ENCODE measurements at regions not wholly inside any gene's neighbourhood (a gene's known extent, or its start where the extent isn't known, plus 50 kb on each side); places are given as distances from the start of the nearest gene placed in this dataset.
"Not testable (repeated sequence)": the region's sequence is repeated elsewhere in the genome, so short reads cannot be mapped to it uniquely, and the experiment has no call there.

GRCh38 chr6:80976336-80976735, 776.1 kb downstream of the TENT5A start:
- DNase-seq, result no peak

GRCh38 chr6:80974579-80974978, 777.9 kb downstream of the TENT5A start:
- DNase-seq, result no peak

- DNase-seq, result no peak
These were observed 783.0 kb downstream of the TENT5A start for GRCh38 chr6:80969439-80969838.

- peak; percentile 84 for DNase-seq
These were observed 784.9 kb downstream of the TENT5A start for GRCh38 chr6:80967609-80968008.

GRCh38 chr6:80962382-80962781, 790.1 kb downstream of the TENT5A start:
- peak; percentile 5 for DNase-seq

GRCh38 chr6:80961166-80961565, 791.3 kb downstream of the TENT5A start:
- no peak for DNase-seq

- no peak for DNase-seq
These were observed 793.4 kb downstream of the TENT5A start for GRCh38 chr6:80959034-80959433.

GRCh38 chr6:80956898-80957297, 795.6 kb downstream of the TENT5A start:
- no peak for DNase-seq

- DNase-seq, result not testable (repeated sequence)
These were observed 800.0 kb downstream of the TENT5A start for GRCh38 chr6:80952479-80952878.

GRCh38 chr6:80946402-80946801, 806.1 kb downstream of the TENT5A start:
- DNase-seq, result no peak

GRCh38 chr6:80942911-80943310, 809.6 kb downstream of the TENT5A start:
- DNase-seq, result no peak

- no peak for DNase-seq
These were observed 811.5 kb downstream of the TENT5A start for GRCh38 chr6:80940976-80941375.

GRCh38 chr6:80940571-80940970, 811.9 kb downstream of the TENT5A start:
- no peak for DNase-seq

GRCh38 chr6:80939898-80940297, 812.6 kb downstream of the TENT5A start:
- DNase-seq, result no peak

- DNase-seq, result no peak
These were observed 813.0 kb downstream of the TENT5A start for GRCh38 chr6:80939480-80939879.

GRCh38 chr6:80938131-80938530, 814.4 kb downstream of the TENT5A start:
- DNase-seq, result no peak

- no peak for DNase-seq
These were observed 820.1 kb downstream of the TENT5A start for GRCh38 chr6:80932359-80932758.

- no peak for DNase-seq
These were observed 822.1 kb downstream of the TENT5A start for GRCh38 chr6:80930376-80930775.

- no peak for DNase-seq
These were observed 817.3 kb downstream of the BCKDHB start for GRCh38 chr6:80923816-80924215.

- DNase-seq, result peak; percentile 14
These were observed 816.5 kb downstream of the BCKDHB start for GRCh38 chr6:80922916-80923455.

- DNase-seq, result no peak
These were observed 815.5 kb downstream of the BCKDHB start for GRCh38 chr6:80921861-80922460.

- no peak for DNase-seq
These were observed 801.4 kb downstream of the BCKDHB start for GRCh38 chr6:80907831-80908230.

GRCh38 chr6:80903711-80904110, 797.2 kb downstream of the BCKDHB start:
- no peak for DNase-seq

- DNase-seq, result no peak
These were observed 780.0 kb downstream of the BCKDHB start for GRCh38 chr6:80886475-80886874.

GRCh38 chr6:80872951-80873308, 766.5 kb downstream of the BCKDHB start:
- DNase-seq, result no peak

All from NCI-H82 (cell line).